T47D (cell line): ENCODE measurements at regions not wholly inside any gene's neighbourhood (a gene's known extent, or its start where the extent isn't known, plus 50 kb on each side); places are given as distances from the start of the nearest gene placed in this dataset.

Source experiments
- DNase-seq, 2 experiments: peaks; one replicate each; pipeline versions ENCODE4 v3.0.0 to v3.0.0-alpha.2; 2011 to 2012; ENCODE audit warnings: low read depth in 1 of 2, low spot score in 1 of 2
- JUND ChIP-seq: IDR thresholded peaks from 2 replicates; pipeline ENCODE4 v1.6.1; 2012; ENCODE audit warnings: low read depth
- in situ Hi-C: cut with HindIII; loops from 2 replicates; pipeline ENCODE4 v1.10.0; 2016; ENCODE audit warnings: low sequenced_read_pairs, low pct_unique_long_range_greater_than_20kb

- in situ Hi-C loops, result no loop called here
- peak; percentile 71 for TF ChIP-seq JUND
- peak; percentile 58 to 90 for DNase-seq
Observed at GRCh38 chr6:18062733-18063132, 59.7 kb downstream of the NHLRC1 start.

- no peak for TF ChIP-seq JUND
- DNase-seq, result no peak
- in situ Hi-C loops, result no loop called here
Observed at GRCh38 chr6:18058429-18058828, 64.0 kb downstream of the NHLRC1 start.

- DNase-seq, result peak in 1 of 2 experiments; percentile 88
- in situ Hi-C loops, result no loop called here
- TF ChIP-seq JUND, result peak; percentile 52; the same call in 1 of the 2 replicates
Observed at GRCh38 chr6:18055714-18056382, 66.6 kb downstream of the NHLRC1 start.

- no peak for TF ChIP-seq JUND
- in situ Hi-C loops, result no loop called here
- no peak for DNase-seq
Observed at GRCh38 chr6:18055098-18055497, 67.4 kb downstream of the NHLRC1 start.

GRCh38 chr6:18053555-18054445 is 66.4 kb upstream of the KIF13A start:
- peak in 1 of 2 experiments; percentile 51 for DNase-seq
- in situ Hi-C loops, result no loop called here
- TF ChIP-seq JUND, result no peak

GRCh38 chr6:18053078-18053477 is 65.6 kb upstream of the KIF13A start:
- DNase-seq, result peak in 1 of 2 experiments; percentile 55
- no peak for TF ChIP-seq JUND
- in situ Hi-C loops, result no loop called here

- in situ Hi-C loops, result no loop called here
- DNase-seq, result no peak
- no peak for TF ChIP-seq JUND
Observed at GRCh38 chr6:18049646-18050045, 62.2 kb upstream of the KIF13A start.

GRCh38 chr6:18048953-18049630 is 61.7 kb upstream of the KIF13A start:
- in situ Hi-C loops, result no loop called here
- DNase-seq, result no peak
- TF ChIP-seq JUND, result no peak

- no peak for TF ChIP-seq JUND
- DNase-seq, result no peak
- in situ Hi-C loops, result no loop called here
Observed at GRCh38 chr6:18047406-18047805, 60.0 kb upstream of the KIF13A start.

GRCh38 chr6:18045507-18045906 is 58.1 kb upstream of the KIF13A start:
- DNase-seq, result no peak
- in situ Hi-C loops, result no loop called here
- no peak for TF ChIP-seq JUND

GRCh38 chr6:18044108-18044783 is 56.8 kb upstream of the KIF13A start:
- DNase-seq, result no peak
- in situ Hi-C loops, result no loop called here
- TF ChIP-seq JUND, result no peak

GRCh38 chr6:18042536-18043145 is 55.2 kb upstream of the KIF13A start:
- in situ Hi-C loops, result no loop called here
- DNase-seq, result no peak
- no peak for TF ChIP-seq JUND
